ENCODE measurements at regions not wholly inside any gene's neighbourhood (a gene's known extent, or its start where the extent isn't known, plus 50 kb on each side); places are given as distances from the start of the nearest gene placed in this dataset.

GRCh38 chr5:19408149-19408548 is 579.9 kb downstream of the CDH18 start:
- H3K27me3 ChIP-seq: no peaks in the 10 kb centered on the region
- no peak overlapping the region for H3K4me3 ChIP-seq
- no peaks in the 10 kb centered on the region for H4K20me1 ChIP-seq
- no peak overlapping the region for H3K9ac ChIP-seq
- no peak for TF ChIP-seq Cebpa-rat (IDR thresholded peaks at IDR 0.05)
- H3K4me1 ChIP-seq: no peaks in the 10 kb centered on the region
- no peaks in the 10 kb centered on the region for H3K9me3 ChIP-seq
- no peaks in the 10 kb centered on the region for H3K36me3 ChIP-seq
- H3K4me2 ChIP-seq: no peak overlapping the region
- H3K27ac ChIP-seq: no peak overlapping the region

DNA sequence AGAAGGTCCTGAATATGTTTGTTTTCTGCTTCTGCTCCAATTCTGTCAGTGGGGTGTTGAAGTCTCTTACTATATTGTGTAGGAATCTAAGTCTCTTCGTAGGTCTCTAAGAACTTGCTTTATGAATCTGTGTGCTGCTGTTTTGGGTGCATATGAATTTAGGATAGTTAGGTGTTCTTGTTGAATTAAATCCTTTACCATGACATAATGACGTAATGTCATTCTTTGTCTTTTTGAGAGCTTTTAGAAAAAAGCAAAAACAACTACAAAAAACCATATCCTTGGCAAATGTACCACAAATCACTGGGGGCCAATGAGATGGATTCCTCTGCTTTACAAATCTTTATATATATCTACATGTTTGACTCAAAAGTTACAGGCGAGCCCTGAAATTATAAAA is 576.1 kb downstream of the CDH18 start:
- Histone ChIP-seq H3K27ac (no peak overlapping the region), H3K4me1 (no peaks in the 10 kb centered on the region), H3K9me3 (no peaks in the 10 kb centered on the region), H3K4me2 (no peak overlapping the region), H3K9ac (no peak overlapping the region), H3K4me3 (no peak overlapping the region), H3K27me3 (no peaks in the 10 kb centered on the region), H4K20me1 (no peaks in the 10 kb centered on the region), H3K36me3 (no peaks in the 10 kb centered on the region)
- TF ChIP-seq Cebpa-rat (IDR thresholded peaks at IDR 0.05): no peak

All from BLaER1 (cell line).